Motor neuron (in vitro differentiated cells): ENCODE measurements at regions not wholly inside any gene's neighbourhood (a gene's known extent, or its start where the extent isn't known, plus 50 kb on each side); places are given as distances from the start of the nearest gene placed in this dataset.

Source experiments
- ATAC-seq, 8 experiments: fragments of 200-7000 bp; cut with Tn5 transposase; replicated peaks in 6 of 8; 2 replicates each; pipeline ENCODE4 v1.8.0; 2021; ENCODE audit warnings: mild to moderate bottlenecking in 8 of 8, moderate library complexity in 8 of 8
- H3K27ac ChIP-seq, 2 donors: fragments of 250-450 bp; sonication (Bioruptor Pico); 2 replicates each; pipeline ENCODE4 v1.9.0; 2021; ENCODE audit warnings: antibody characterized with exemption in 2 of 2, mild to moderate bottlenecking in 2 of 2, moderate library complexity in 1 of 2
- H3K4me1 ChIP-seq, 2 donors: fragments of 250-450 bp; sonication (Bioruptor Pico); replicated peaks in 1 of 2; 2 replicates each; pipeline ENCODE4 v1.6.1; 2021; ENCODE audit warnings: antibody characterized with exemption in 2 of 2, mild to moderate bottlenecking in 2 of 2, moderate library complexity in 1 of 2
- H3K4me3 ChIP-seq, 5 donors: fragments of 250-450 bp; sonication (Bioruptor Pico); 2 replicates each; pipeline ENCODE4 v1.9.0; 2021; ENCODE audit warnings: antibody characterized with exemption in 5 of 5, mild to moderate bottlenecking in 5 of 5, moderate library complexity in 4 of 5
- WGBS, 10 experiments: fragments of 450-650 bp; shearing (Covaris generic); methylation state at CpG; one replicate each; pipeline ENCODE4 v1.0.0; 2022; 5-methylcytosine and 5-hydroxymethylcytosine counted together
- in situ Hi-C, 9 experiments: fragments of 400-800 bp; cut with MboI; loops; one replicate each; pipeline ENCODE4 v1.15.0; 2021; ENCODE audit warnings: low sequenced_read_pairs in 9 of 9, low pct_unique_long_range_greater_than_20kb in 2 of 9; ENCODE audit not compliant: unreplicated experiment in 9 of 9

GRCh38 chr3:55413236-55413635 is 73.9 kb downstream of the WNT5A start:
- in situ Hi-C loops = no loop called here
- Histone ChIP-seq H3K27ac (no peak overlapping the region), H3K4me3 (no peak overlapping the region), H3K4me1 (no peaks in the 10 kb centered on the region)
- no peak for ATAC-seq
- 67 to 100% (median 91%) methylated on average over 1 to 7 of the region's 7 CpGs; no CpG with 5 or more reads in 1 of the 10 experiments for WGBS, 10 experiments

DNA sequence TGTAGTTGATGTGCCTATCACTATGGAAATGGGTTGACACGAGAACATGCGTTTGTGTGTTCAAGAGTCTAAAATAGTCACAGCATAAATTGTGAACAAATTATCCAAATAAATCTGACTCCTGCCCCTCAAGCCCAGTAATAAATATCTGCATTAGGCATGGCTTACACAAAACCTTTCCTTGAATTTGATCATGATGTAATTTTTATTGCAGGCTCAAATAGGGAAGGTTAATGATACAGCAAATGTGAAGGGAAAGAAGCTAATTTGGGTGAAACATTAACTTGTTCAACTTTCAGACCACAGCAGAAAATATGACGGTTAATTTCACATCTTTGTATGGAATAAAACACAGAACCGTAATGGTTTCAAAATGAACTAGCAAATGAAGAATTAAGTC is 74.6 kb downstream of the WNT5A start:
- 42 to 93% (median 80%) methylated on average over 2 to 4 of the region's 4 CpGs; no CpG with 5 or more reads in 2 of the 10 experiments for WGBS, 10 experiments
- no peak for ATAC-seq
- in situ Hi-C loops = no loop called here
- Histone ChIP-seq H3K4me3 (no peak overlapping the region), H3K4me1 (no peaks in the 10 kb centered on the region), H3K27ac (no peak overlapping the region)

- WGBS, 10 experiments = 30 to 100% (median 75%) methylated on average over 1 to 2 of the region's 2 CpGs; no CpG with 5 or more reads in 4 of the 10 experiments
- no peak overlapping the region for H3K4me3 ChIP-seq
- in situ Hi-C loops = no loop called here
- no peak for ATAC-seq
- H3K4me1 ChIP-seq = no peaks in the 10 kb centered on the region
- no peak overlapping the region for H3K27ac ChIP-seq
These were observed 77.3 kb downstream of the WNT5A start for GRCh38 chr3:55409806-55410205.

DNA sequence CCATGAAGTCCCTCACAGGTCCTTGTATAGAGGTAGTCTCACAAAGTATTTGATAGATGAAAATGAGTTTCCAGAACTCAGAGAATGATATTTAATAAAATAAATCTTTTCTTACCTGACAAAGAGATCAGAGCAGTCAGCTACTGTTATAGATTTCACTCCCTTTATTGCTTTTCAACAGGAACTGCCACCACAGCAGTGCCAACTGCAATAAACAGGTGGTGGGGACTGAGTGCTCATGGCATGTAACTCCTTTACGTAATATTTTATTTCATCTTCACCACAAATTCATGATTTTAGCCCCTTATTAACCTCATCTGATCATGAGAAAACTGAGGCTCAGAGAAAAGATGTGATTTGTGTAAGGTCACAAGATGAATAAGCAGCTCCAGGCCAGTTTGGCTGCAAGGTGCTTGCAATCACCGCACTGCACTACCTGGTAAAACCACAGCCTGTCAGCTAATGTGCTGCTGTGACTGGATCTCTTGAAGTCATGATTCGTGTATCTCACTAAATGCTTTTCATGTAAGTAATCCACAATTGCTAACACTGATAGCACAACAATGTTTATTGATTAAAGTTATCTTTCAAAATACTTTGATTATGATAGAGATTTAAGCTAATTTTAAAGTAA is 78.8 kb downstream of the WNT5A start:
- H3K4me3 ChIP-seq = no peak overlapping the region
- no peak for ATAC-seq
- no peaks in the 10 kb centered on the region for H3K4me1 ChIP-seq
- H3K27ac ChIP-seq = no peak overlapping the region
- in situ Hi-C loops = no loop called here
- WGBS, 10 experiments = 0 to 92% (median 86%) methylated on average over 1 to 3 of the region's 3 CpGs; no CpG with 5 or more reads in 1 of the 10 experiments

DNA sequence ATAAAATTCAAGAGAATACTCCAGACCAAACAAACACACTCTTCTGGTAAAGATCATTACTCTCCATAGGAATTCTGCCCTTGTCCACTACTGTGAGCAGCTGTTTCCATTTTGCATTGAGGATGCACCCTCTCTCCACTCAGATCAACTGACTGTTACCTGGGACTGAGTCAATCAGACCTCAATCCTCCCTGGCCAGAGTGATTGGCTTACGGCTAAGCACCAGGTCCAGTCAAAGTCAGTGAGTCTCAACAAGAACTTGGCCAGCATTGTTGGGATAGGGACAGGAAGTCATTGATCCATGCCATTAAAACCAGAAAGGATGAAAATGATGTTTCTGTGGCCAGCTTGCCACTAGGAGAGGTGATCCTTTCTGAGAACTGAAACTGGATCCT is 79.7 kb downstream of the WNT5A start:
- Histone ChIP-seq H3K4me1 (no peaks in the 10 kb centered on the region), H3K4me3 (no peak overlapping the region), H3K27ac (no peak overlapping the region)
- 86 to 100% (median 100%) methylated on average over 1 of the region's 1 CpG; no CpG with 5 or more reads in 5 of the 10 experiments for WGBS, 10 experiments
- in situ Hi-C loops = no loop called here
- ATAC-seq = no peak

DNA sequence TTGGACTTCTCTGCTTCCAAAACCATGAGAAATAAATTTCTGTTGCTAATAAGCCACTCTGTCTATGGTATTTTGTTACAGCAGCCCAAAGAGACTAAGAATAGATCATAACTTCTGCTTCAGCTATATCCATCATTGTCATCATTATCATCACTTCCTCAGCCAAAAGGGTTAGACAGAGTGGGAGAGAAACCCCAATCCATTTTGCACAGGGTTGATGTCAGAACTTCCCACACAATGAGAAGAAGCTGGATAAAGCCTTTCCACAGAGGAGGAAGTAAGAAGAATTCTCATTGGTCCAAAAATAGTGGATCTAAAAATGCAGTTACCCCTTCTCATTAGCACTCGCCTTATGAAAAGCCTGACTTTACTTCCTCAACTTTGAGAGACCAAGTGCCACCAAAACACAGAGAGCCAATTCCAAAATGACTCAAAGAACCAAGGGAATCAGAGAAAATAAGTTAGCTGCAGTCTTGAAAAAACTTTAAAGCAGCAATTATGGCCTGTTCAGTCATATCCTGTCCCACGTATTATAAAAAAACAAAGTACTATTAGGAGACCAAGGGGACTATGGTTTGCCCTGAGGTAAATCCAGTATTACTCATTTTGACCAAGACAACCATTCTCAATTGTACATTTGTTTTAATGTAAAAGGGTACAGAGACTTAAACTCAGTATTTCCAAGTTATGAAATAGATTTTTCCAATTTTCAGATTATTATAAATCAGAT is 80.2 kb downstream of the WNT5A start:
- in situ Hi-C loops = no loop called here
- ATAC-seq = no peak
- no peak overlapping the region for H3K27ac ChIP-seq
- WGBS, 10 experiments = 0 to 100% (median 83%) methylated on average over 1 to 2 of the region's 2 CpGs; no CpG with 5 or more reads in 1 of the 10 experiments
- no peaks in the 10 kb centered on the region for H3K4me1 ChIP-seq
- H3K4me3 ChIP-seq = no peak overlapping the region

- in situ Hi-C loops = no loop called here
- WGBS, 10 experiments = 0 to 100% (median 76%) methylated on average over 1 to 5 of the region's 8 CpGs; no CpG with 5 or more reads in 6 of the 10 experiments
- no peak overlapping the region for H3K4me3 ChIP-seq
- ATAC-seq = peak in 2 of 8 experiments; percentile 54 to 63
- no peaks in the 10 kb centered on the region for H3K4me1 ChIP-seq
- no peak overlapping the region for H3K27ac ChIP-seq
These were observed 81.7 kb downstream of the WNT5A start for GRCh38 chr3:55405436-55405835.

DNA sequence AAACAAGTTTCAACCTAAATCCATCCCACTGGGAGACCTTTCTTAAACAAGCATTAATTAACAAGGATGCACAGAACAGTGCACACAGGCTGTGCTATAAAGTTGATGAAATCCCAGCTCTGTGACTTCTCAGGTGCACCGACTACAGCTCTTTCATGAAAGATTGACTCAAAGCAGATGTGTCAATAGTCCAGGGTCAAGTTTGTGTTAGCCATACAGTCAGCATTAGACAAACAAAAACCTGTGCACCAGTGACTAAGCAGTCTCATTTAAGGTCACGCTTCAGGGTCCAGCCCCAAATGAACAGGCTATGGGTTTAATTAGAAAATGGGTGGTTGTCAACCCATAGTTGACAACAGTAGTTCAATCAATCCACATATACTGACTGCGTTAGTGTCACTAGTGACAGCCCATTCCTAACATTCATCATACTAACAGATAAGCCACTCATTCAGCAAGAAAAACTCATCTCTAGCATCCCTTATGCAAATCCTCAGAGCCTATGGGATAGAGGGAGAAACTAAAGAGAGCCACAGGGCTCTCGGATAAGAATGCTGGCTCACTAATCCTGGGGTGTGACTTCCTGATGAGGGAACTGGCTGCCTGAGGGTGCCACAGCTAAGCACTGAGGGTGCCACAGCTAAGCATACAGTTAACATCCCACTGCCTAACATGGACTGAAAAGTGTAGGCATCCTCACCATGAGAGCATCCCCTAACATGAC is 84.1 kb downstream of the WNT5A start:
- Histone ChIP-seq H3K4me3 (no peak overlapping the region), H3K4me1 (no peaks in the 10 kb centered on the region), H3K27ac (no peak overlapping the region)
- ATAC-seq = peak in 5 of 8 experiments; percentile 15 to 53 (median 24)
- WGBS, 10 experiments = 50 to 100% (median 63%) methylated on average over 1 to 3 of the region's 4 CpGs; no CpG with 5 or more reads in 3 of the 10 experiments
- in situ Hi-C loops = no loop called here

DNA sequence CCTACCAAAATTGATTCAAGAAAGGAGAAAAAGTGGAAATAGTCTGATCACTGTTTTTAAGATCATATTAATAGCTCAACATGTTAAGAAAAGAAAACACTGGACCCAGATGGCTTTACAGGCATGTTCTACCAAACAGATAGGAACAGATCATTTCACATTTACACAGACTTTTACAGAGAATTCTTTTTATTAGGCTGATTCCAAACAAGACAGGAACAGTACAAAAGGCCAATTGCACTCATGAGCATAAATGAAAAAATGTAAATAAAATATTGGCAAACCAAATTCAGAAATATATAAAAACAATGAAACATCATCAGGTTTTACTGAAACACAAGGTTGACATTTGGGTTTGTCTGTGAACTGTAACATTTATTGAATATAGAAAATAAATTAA is 106.5 kb downstream of the WNT5A start:
- Histone ChIP-seq H3K4me1 (no peaks in the 10 kb centered on the region), H3K4me3 (no peak overlapping the region), H3K27ac (no peak overlapping the region)
- ATAC-seq = no peak
- in situ Hi-C loops = no loop called here

GRCh38 chr3:55376753-55377347 is 110.3 kb downstream of the WNT5A start:
- ATAC-seq = no peak
- Histone ChIP-seq H3K4me1 (no peaks in the 10 kb centered on the region), H3K4me3 (no peak overlapping the region), H3K27ac (no peak overlapping the region)
- in situ Hi-C loops = no loop called here
- 40 to 100% (median 92%) methylated on average over 1 to 3 of the region's 3 CpGs; no CpG with 5 or more reads in 3 of the 10 experiments for WGBS, 10 experiments

GRCh38 chr3:55373423-55373822 is 113.7 kb downstream of the WNT5A start:
- in situ Hi-C loops = no loop called here
- Histone ChIP-seq H3K27ac (no peak overlapping the region), H3K4me1 (no peaks in the 10 kb centered on the region), H3K4me3 (no peak overlapping the region)
- WGBS, 10 experiments = 56 to 100% (median 83%) methylated on average over 2 to 3 of the region's 5 CpGs; no CpG with 5 or more reads in 3 of the 10 experiments
- no peak for ATAC-seq

GRCh38 chr3:55370272-55370671 is 116.8 kb downstream of the WNT5A start:
- Histone ChIP-seq H3K4me1 (no peaks in the 10 kb centered on the region), H3K27ac (no peak overlapping the region), H3K4me3 (no peak overlapping the region)
- ATAC-seq = no peak
- 60 to 100% (median 94%) methylated on average over 4 to 12 of the region's 12 CpGs; no CpG with 5 or more reads in 1 of the 10 experiments for WGBS, 10 experiments
- in situ Hi-C loops = no loop called here
